Muscle of arm (tissue), 1 donor: ENCODE measurements at regions not wholly inside any gene's neighbourhood (a gene's known extent, or its start where the extent isn't known, plus 50 kb on each side); places are given as distances from the start of the nearest gene placed in this dataset.

ENCODE experiments used
- DNase-seq: peaks from one replicate; pipeline ENCODE4 v3.0.0-alpha.2; 2013

GRCh38 chr2:3960106-3960505, 256.7 kb downstream of the DCDC2C start:
- no peak for DNase-seq

GRCh38 chr2:3962719-3963118, 259.3 kb downstream of the DCDC2C start:
- DNase-seq = no peak

- no peak for DNase-seq
Measured at GRCh38 chr2:3965211-3965610, 261.8 kb downstream of the DCDC2C start.

- no peak for DNase-seq
Measured at GRCh38 chr2:3965953-3966352, 262.6 kb downstream of the DCDC2C start.

- no peak for DNase-seq
Measured at GRCh38 chr2:3966470-3966869, 263.1 kb downstream of the DCDC2C start.

- DNase-seq = no peak
Measured at GRCh38 chr2:3968736-3969135, 265.4 kb downstream of the DCDC2C start.

- no peak for DNase-seq
Measured at GRCh38 chr2:3970791-3971651, 267.6 kb downstream of the DCDC2C start.

- DNase-seq = no peak
Measured at GRCh38 chr2:3971652-3972192, 268.3 kb downstream of the DCDC2C start.

GRCh38 chr2:3972377-3972776, 269.0 kb downstream of the DCDC2C start:
- DNase-seq = no peak

GRCh38 chr2:3974765-3975164, 271.4 kb downstream of the DCDC2C start:
- no peak for DNase-seq

GRCh38 chr2:3981446-3981987, 278.1 kb downstream of the DCDC2C start:
- no peak for DNase-seq

GRCh38 chr2:3982160-3982559, 278.8 kb downstream of the DCDC2C start:
- DNase-seq = no peak

GRCh38 chr2:3986063-3986462, 282.7 kb downstream of the DCDC2C start:
- DNase-seq = no peak

- no peak for DNase-seq
Measured at GRCh38 chr2:3986530-3987258, 283.3 kb downstream of the DCDC2C start.

GRCh38 chr2:4002841-4003403, 299.5 kb downstream of the DCDC2C start:
- no peak for DNase-seq

- DNase-seq = no peak
Measured at GRCh38 chr2:4012197-4012596, 308.8 kb downstream of the DCDC2C start.

- no peak for DNase-seq
Measured at GRCh38 chr2:4018535-4018934, 315.2 kb downstream of the DCDC2C start.

GRCh38 chr2:4020153-4020552, 316.8 kb downstream of the DCDC2C start:
- DNase-seq = no peak

GRCh38 chr2:4020649-4021048, 317.3 kb downstream of the DCDC2C start:
- DNase-seq = no peak

GRCh38 chr2:4024605-4025004, 321.2 kb downstream of the DCDC2C start:
- no peak for DNase-seq

- no peak for DNase-seq
Measured at GRCh38 chr2:4029081-4029480, 325.7 kb downstream of the DCDC2C start.

- no peak for DNase-seq
Measured at GRCh38 chr2:4039896-4040295, 336.5 kb downstream of the DCDC2C start.
